ENCODE measurements at regions not wholly inside any gene's neighbourhood (a gene's known extent, or its start where the extent isn't known, plus 50 kb on each side); places are given as distances from the start of the nearest gene placed in this dataset.
"Not testable (repeated sequence)": the region's sequence is repeated elsewhere in the genome, so short reads cannot be mapped to it uniquely, and the experiment has no call there.

DNA sequence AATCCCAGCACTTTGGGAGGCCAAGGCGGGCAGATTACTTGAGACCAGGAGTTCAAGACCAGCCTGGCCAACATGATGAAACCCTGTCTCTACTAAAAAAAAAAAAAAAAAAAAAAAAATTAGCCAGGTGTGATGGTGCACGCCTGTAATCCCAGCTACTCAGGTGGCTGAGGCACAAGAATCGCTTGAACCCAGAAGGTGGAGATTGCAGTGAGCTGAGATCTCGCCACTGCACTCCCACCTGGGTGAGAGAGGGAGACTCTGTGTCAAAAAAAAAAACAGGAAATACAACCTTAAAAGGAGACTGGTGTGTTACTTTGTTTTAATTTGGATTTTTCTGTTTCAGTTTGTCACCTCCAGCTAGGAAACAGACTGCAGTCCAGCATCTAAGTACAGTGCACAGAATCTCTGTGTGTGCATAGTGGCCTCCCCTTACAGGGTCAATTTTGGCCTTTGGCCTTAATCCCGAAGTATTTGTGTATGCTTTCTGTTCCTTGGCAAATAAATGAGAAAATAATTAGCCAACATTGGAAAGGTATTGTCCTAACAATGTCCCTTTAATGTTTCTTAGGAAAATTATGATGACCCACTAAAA, 266.1 kb downstream of the GOLGA6L6 start:
- H2AFZ ChIP-seq; H3K4me2 ChIP-seq; H3F3A ChIP-seq (ENCODE audit: insufficient read depth, low read depth); DNase-seq; H4K20me1 ChIP-seq (ENCODE audit: insufficient read depth); H3K79me2 ChIP-seq (ENCODE audit: low read depth); H3K9me3 ChIP-seq (ENCODE audit: insufficient read depth, low read depth); BruUV-seq (replicated peaks); intact Hi-C loops (cut with micrococcal nuclease; ENCODE audit: unreplicated experiment); H3K36me3 ChIP-seq (ENCODE audit: low read depth); CTCF ChIA-PET; H3K9me2 ChIP-seq (ENCODE audit: insufficient read depth); POLR2A ChIA-PET (ENCODE audit: unreplicated experiment); H3K4me1 ChIP-seq (replicated peaks; ENCODE audit: insufficient read depth); H3K4me3 ChIP-seq; H3K27ac ChIP-seq: not testable (repeated sequence)
- peaks cover 70% of the 10 kb centered on the region for H3K27me3 ChIP-seq (ENCODE audit: insufficient read depth, low read depth)

DNA sequence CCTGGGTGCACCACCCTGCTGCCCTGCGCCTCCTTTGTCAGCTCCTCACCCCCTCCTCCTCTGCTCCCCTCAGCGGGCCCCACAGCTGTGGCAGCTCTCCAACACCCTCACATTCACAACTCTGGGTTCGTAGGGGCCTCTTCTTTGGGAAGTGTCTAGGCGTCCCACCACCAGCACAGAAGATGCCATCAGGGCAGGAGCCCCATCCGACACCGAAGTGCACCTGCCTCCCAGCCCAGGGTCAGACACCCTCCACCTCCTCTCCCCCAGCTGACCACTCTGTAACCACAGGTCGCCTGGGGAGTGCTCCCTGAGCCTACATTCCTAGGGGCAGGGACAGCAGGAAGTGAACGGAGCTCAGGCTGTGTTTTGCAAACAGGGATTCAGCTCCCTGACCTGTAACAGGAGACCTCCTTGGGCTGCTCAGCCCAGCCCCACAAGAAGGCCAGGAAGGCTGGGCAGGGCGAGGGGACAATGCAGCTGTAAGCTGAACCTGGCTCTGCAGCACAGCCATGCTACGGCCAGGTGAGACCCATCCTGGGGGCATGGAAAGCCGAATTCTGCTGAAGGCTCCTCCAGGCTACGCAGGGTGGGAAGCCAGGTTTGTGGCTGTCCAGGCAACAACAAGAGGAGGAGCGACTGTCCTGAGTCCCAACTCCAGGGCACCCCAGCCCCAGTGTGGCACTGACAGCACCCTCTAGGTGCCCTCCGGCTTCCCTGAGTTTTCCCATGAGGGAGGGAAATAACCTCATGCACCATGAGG, 269.0 kb downstream of the GOLGA6L6 start:
- ChIA-PET POLR2A (ENCODE audit: unreplicated experiment) (no interaction called here), CTCF (no interaction called here)
- no peaks in the 10 kb centered on the region for H3K36me3 ChIP-seq (ENCODE audit: low read depth)
- BruUV-seq (replicated peaks): no TSS peak
- no peak overlapping the region for H2AFZ ChIP-seq
- no peaks in the 10 kb centered on the region for H3K9me2 ChIP-seq (ENCODE audit: insufficient read depth)
- no peaks in the 10 kb centered on the region for H3K4me1 ChIP-seq (replicated peaks; ENCODE audit: insufficient read depth)
- peak in 1 of 2 experiments; percentile 34 for DNase-seq
- H4K20me1 ChIP-seq (ENCODE audit: insufficient read depth): no peaks in the 10 kb centered on the region
- no peaks in the 10 kb centered on the region for H3K79me2 ChIP-seq (ENCODE audit: low read depth)
- no peak overlapping the region for H3K4me3 ChIP-seq
- H3K27ac ChIP-seq: no peak overlapping the region
- TF ChIP-seq EZH2 (IDR thresholded peaks at IDR 0.05; ENCODE audit: low read depth): no peak
- TF ChIP-seq, protein P1, sequence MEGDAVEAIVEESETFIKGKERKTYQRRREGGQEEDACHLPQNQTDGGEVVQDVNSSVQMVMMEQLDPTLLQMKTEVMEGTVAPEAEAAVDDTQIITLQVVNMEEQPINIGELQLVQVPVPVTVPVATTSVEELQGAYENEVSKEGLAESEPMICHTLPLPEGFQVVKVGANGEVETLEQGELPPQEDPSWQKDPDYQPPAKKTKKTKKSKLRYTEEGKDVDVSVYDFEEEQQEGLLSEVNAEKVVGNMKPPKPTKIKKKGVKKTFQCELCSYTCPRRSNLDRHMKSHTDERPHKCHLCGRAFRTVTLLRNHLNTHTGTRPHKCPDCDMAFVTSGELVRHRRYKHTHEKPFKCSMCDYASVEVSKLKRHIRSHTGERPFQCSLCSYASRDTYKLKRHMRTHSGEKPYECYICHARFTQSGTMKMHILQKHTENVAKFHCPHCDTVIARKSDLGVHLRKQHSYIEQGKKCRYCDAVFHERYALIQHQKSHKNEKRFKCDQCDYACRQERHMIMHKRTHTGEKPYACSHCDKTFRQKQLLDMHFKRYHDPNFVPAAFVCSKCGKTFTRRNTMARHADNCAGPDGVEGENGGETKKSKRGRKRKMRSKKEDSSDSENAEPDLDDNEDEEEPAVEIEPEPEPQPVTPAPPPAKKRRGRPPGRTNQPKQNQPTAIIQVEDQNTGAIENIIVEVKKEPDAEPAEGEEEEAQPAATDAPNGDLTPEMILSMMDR (conservative IDR thresholded peaks at IDR 0.05): no peak
- no peak overlapping the region for H3K4me2 ChIP-seq
- no peaks in the 10 kb centered on the region for H3F3A ChIP-seq (ENCODE audit: insufficient read depth, low read depth)
- H3K27me3 ChIP-seq (ENCODE audit: insufficient read depth, low read depth): peaks cover 66% of the 10 kb centered on the region
- intact Hi-C loops (cut with micrococcal nuclease; ENCODE audit: unreplicated experiment): loop anchor here (5.0 kb wide), 1 partner anchor 70 kb away; no protein-coding TSS in a partner anchor
- H3K9me3 ChIP-seq (ENCODE audit: insufficient read depth, low read depth): no peaks in the 10 kb centered on the region

DNA sequence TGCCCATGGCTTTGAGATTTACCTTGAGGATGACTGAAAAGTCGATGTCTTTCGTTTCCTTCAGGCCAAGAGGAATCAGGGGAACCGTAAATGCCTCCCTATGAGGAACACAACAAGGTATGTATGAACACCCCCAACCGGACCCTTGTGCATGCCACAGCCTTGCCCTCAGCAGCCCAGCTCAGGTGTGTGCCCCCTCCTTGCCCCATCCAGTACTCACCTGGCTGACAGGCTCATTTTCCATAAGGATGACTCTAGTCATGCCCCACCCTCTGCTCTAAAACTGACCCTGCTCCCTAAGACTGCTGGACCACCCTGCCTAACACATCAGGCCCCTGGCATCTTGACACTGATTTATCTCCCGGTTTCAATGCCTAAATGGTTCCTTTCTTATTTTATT, 270.0 kb downstream of the GOLGA6L6 start:
- Histone ChIP-seq H3K27me3 (ENCODE audit: insufficient read depth, low read depth) (peaks cover 61% of the 10 kb centered on the region), H3K9me2 (ENCODE audit: insufficient read depth) (no peaks in the 10 kb centered on the region), H3K27ac (no peak overlapping the region), H3F3A (ENCODE audit: insufficient read depth, low read depth) (no peaks in the 10 kb centered on the region), H3K36me3 (ENCODE audit: low read depth) (no peaks in the 10 kb centered on the region), H3K9me3 (ENCODE audit: insufficient read depth, low read depth) (no peaks in the 10 kb centered on the region), H3K4me1 (replicated peaks; ENCODE audit: insufficient read depth) (no peaks in the 10 kb centered on the region), H3K4me2 (no peak overlapping the region), H2AFZ (no peak overlapping the region), H3K4me3 (no peak overlapping the region), H4K20me1 (ENCODE audit: insufficient read depth) (no peaks in the 10 kb centered on the region), H3K79me2 (ENCODE audit: low read depth) (no peaks in the 10 kb centered on the region)
- no TSS peak for BruUV-seq (replicated peaks)
- intact Hi-C loops (cut with micrococcal nuclease; ENCODE audit: unreplicated experiment): loop anchor here (5.0 kb wide), 1 partner anchor 71 kb away; no protein-coding TSS in a partner anchor
- TF ChIP-seq, protein P1 (conservative IDR thresholded peaks at IDR 0.05): no peak
- TF ChIP-seq EZH2 (IDR thresholded peaks at IDR 0.05; ENCODE audit: low read depth): no peak
- no peak for DNase-seq
- POLR2A ChIA-PET (ENCODE audit: unreplicated experiment): no interaction called here
- CTCF ChIA-PET: no interaction called here

DNA sequence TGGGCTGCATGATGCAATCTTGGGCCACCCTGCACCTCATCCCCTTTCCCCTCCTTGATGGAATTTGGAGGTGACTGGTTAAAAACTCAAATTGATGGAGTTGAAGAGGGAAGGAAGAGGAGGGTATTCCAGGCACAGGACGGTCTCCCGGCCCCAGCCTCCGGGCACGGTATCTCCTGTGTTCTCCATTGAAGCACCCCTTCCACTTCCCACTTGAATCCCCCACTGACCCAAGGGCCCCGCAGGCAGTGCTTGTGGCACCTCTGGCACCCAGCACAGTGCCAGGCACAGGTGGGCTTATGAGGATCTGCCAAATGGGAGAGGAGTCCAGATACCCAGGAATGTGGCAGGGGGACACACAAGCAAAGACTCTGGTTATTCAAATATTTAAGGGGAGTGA, 271.6 kb downstream of the GOLGA6L6 start:
- H3K79me2 ChIP-seq (ENCODE audit: low read depth); DNase-seq; CTCF ChIA-PET; POLR2A ChIA-PET (ENCODE audit: unreplicated experiment); BruUV-seq (replicated peaks); H3K4me1 ChIP-seq (replicated peaks; ENCODE audit: insufficient read depth); H3K4me2 ChIP-seq; H3K4me3 ChIP-seq; H4K20me1 ChIP-seq (ENCODE audit: insufficient read depth); H3K9me3 ChIP-seq (ENCODE audit: insufficient read depth, low read depth); H2AFZ ChIP-seq; H3K9me2 ChIP-seq (ENCODE audit: insufficient read depth); H3K36me3 ChIP-seq (ENCODE audit: low read depth); H3F3A ChIP-seq (ENCODE audit: insufficient read depth, low read depth); H3K27ac ChIP-seq: not testable (repeated sequence)
- intact Hi-C loops (cut with micrococcal nuclease; ENCODE audit: unreplicated experiment): loop anchor here (5.0 kb wide), 1 partner anchor 72 kb away; no protein-coding TSS in a partner anchor
- peaks cover 46% of the 10 kb centered on the region for H3K27me3 ChIP-seq (ENCODE audit: insufficient read depth, low read depth)

DNA sequence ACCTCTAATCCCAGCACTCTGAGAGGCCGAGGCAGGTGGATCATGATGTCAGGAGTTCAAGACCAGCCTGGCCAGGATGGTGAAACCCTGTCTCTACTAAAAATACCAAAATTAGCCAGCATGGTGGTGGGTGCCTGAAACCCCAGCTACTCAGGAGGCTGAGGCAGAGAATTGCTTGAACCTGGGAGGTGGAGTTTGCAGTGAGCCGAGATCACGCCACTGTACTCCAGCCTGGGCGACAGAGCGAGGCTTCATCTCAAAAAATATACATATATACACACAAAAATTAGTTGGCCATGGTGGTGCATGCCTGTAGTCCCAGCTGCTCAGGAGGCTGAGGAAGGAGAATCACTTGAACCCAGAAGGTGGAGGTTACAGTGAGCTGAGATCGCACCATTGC, 273.6 kb downstream of the GOLGA6L6 start:
- H3K9me3 ChIP-seq (ENCODE audit: insufficient read depth, low read depth); H3F3A ChIP-seq (ENCODE audit: insufficient read depth, low read depth); DNase-seq; H3K4me2 ChIP-seq; H3K4me3 ChIP-seq; intact Hi-C loops (cut with micrococcal nuclease; ENCODE audit: unreplicated experiment); H3K4me1 ChIP-seq (replicated peaks; ENCODE audit: insufficient read depth); BruUV-seq (replicated peaks); CTCF ChIA-PET; H3K27ac ChIP-seq; H2AFZ ChIP-seq; H3K79me2 ChIP-seq (ENCODE audit: low read depth); H3K36me3 ChIP-seq (ENCODE audit: low read depth); H4K20me1 ChIP-seq (ENCODE audit: insufficient read depth); H3K9me2 ChIP-seq (ENCODE audit: insufficient read depth); POLR2A ChIA-PET (ENCODE audit: unreplicated experiment): not testable (repeated sequence)
- H3K27me3 ChIP-seq (ENCODE audit: insufficient read depth, low read depth): peaks cover 37% of the 10 kb centered on the region
